Activated T-cell treated with anti-CD3 and anti-CD28 coated beads, Interleukin-2, amount 50 U/mL, for 4 hours (primary cell): ENCODE measurements at regions not wholly inside any gene's neighbourhood (a gene's known extent, or its start where the extent isn't known, plus 50 kb on each side); places are given as distances from the start of the nearest gene placed in this dataset.

Source experiments
- ATAC-seq, 2 donors: fragments of 200-7000 bp; cut with Tn5 transposase; one replicate each; pipeline ENCODE4 v1.10.0; 2021
- DNase-seq: peaks from one replicate; pipeline ENCODE4 v3.0.0-alpha.2; 2020
- H3K27me3 Mint-ChIP-seq: one replicate; pipeline ENCODE4 v1.8.0; 2021; ENCODE audit warnings: low read depth, mixed read lengths
- H3K36me3 Mint-ChIP-seq: one replicate; pipeline ENCODE4 v1.8.0; 2022; ENCODE audit warnings: mixed read lengths; ENCODE audit not compliant: insufficient read depth
- H3K4me1 Mint-ChIP-seq: one replicate; pipeline ENCODE4 v1.8.0; 2021; ENCODE audit warnings: low read depth, mixed read lengths
- H3K4me3 Mint-ChIP-seq: one replicate; pipeline ENCODE4 v1.8.0; 2021; ENCODE audit warnings: mild to moderate bottlenecking, moderate library complexity, mixed read lengths
- H3K9me3 Mint-ChIP-seq: one replicate; pipeline ENCODE4 v1.8.0; 2021; ENCODE audit warnings: mixed read lengths

DNA sequence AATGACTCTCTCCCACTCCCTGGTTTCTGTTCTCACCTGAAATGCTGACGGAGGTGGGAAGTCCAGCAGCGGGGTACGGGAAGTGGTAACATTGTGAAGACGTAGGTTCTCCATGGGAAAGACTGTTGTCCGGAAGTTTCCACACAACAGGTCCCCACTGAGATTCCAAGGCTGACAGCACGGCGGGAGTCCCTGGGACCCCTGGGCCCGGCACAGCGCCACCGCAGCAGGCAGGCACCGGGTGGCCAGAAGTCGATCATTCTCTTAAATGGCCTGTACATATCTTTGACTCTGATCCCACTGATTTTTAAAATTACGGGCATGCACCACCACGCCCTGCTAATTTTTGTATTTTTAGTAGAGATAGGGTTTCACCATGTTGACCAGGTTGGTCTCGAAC, 201.0 kb upstream of the SALL3 start:
- no peak overlapping the region for H3K4me3 Mint-ChIP-seq
- DNase-seq = no peak
- no peak for ATAC-seq
- H3K27me3 Mint-ChIP-seq = no peaks in the 10 kb centered on the region
- no peaks in the 10 kb centered on the region for H3K36me3 Mint-ChIP-seq
- no peaks in the 10 kb centered on the region for H3K9me3 Mint-ChIP-seq
- no peaks in the 10 kb centered on the region for H3K4me1 Mint-ChIP-seq

DNA sequence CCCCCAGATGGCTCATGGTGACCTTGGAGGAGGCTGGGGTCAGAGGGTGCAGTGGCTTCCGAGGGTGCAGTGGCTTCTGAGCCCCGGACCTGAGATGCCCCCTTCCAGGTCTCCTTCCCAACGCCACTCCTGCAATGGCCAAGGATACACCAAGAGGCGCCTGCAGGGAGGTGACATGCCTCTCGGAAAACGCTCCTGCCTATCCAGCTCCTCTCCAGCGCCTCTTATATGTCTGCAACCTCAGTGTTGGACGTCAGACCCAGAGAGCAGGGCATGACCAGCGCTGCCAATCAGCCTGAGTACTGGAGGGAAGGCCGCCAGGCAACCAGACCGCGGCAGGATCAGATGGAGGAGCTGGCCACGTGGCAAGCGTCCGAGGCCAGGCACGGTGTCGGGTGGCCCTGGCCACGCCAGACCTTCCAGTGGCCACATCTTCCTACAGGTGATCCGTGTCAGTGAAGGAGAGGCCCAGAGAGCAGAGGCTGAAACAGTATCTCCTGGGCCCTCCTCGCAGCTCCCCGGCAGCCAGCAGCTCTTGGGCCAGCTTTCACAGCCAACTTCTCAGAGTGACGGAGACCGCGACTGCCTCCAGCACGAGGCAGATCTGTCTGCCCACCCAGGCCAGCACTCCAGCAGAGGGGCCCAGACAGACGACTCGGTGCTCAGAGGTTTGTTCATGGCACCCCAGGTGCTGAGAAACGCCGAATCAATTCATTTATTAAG, 199.5 kb upstream of the SALL3 start:
- ATAC-seq (no peak), DNase-seq (no peak)
- H3K27me3 Mint-ChIP-seq = no peaks in the 10 kb centered on the region
- no peaks in the 10 kb centered on the region for H3K36me3 Mint-ChIP-seq
- no peaks in the 10 kb centered on the region for H3K4me1 Mint-ChIP-seq
- H3K4me3 Mint-ChIP-seq = no peak overlapping the region
- H3K9me3 Mint-ChIP-seq = no peaks in the 10 kb centered on the region

DNA sequence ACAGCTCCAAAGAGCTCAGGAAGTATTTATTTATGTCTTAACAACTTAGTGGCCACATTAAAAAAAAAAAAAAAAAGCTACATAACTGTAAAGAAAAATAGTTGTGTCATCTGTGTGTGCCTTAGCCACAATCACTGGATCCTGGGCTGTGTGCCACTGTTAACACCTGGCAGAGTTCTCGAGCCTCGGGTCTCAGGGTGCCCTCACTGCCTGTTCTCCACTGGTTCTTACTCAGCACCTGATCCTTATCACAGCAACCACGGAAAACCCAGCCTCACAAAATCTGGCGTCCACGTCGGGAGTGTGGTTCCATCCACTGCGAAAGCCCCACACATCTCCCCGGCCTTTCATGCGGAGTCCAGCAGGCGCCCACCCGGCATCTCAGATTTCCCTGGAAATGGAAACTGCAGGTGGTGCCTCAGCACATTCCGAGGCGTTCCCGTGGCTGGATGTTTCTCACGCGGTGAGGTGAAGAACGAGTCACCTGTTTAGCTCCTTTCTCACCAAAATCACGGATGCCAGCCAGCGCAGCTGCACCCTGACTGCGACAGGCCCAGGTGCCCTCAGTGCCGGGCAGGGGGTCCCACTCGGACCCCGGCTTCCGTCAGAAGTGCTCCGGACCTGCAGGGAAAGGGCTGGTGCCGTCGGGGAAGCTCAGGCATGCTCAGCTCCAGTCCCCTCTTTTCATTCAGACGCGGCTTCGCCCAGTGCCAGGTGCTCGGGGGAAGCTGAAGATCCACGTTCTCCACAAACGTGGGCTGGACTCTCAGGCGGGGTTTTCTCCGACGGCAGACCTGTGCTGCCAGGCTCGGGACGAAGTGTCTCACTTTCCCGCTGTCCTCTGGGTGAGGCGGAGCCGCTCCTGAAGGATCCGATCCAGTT, 198.7 kb upstream of the SALL3 start:
- ATAC-seq (no peak), DNase-seq (no peak)
- H3K9me3 Mint-ChIP-seq = no peaks in the 10 kb centered on the region
- no peaks in the 10 kb centered on the region for H3K4me1 Mint-ChIP-seq
- H3K27me3 Mint-ChIP-seq = no peaks in the 10 kb centered on the region
- H3K36me3 Mint-ChIP-seq = no peaks in the 10 kb centered on the region
- H3K4me3 Mint-ChIP-seq = no peak overlapping the region

DNA sequence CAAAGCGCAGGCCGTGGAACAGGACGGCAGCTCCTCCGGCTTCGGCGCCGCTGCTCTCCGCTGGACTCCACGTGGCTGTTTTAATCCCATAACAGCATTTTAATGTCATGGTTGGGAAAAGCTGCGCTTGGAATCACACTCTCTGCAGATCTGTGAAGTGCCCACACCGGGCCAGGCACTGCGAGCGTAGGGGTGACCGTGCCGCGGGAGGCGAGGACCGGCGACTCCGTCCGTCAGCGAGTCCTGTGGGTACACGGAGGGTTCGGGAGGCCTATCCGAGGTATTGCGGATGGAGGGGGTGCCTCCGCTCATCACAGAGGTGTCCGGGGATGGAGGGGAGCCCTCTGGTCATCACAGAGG, 198.0 kb upstream of the SALL3 start:
- Mint-ChIP-seq H3K9me3 (no peaks in the 10 kb centered on the region), H3K36me3 (no peaks in the 10 kb centered on the region), H3K4me1 (no peaks in the 10 kb centered on the region), H3K4me3 (no peak overlapping the region), H3K27me3 (no peaks in the 10 kb centered on the region)
- DNase-seq (no peak), ATAC-seq (no peak)

DNA sequence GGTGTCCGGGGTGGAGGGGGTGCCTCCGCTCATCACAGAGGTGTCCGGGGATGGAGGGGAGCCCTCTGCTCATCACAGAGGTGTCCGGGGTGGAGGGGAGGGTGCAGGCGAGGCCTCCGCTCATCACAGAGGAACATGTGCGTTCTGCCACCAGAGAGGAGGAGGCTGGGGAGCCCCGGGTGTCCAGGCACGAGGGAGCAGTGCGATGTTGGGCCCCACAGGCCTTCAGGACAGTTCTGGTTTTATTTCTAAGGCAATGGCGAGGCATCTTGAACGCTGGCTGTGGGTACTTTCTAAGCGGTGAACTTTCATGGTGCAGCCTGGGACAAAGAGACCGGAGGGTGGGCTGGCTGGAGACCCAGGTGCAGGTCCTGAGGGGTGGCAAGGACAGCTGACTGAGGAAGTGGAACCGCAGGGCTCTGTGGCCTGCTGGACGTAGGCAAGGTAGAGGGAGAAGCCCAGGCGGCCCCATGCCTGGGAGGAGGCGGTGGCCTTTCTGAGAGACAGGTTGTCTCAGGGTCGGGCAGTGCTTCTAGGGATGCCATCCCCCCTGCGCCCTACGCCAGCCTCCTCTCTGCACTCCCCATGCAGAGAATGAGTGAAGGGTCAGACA, 196.6 kb upstream of the SALL3 start:
- Mint-ChIP-seq H3K36me3 (no peaks in the 10 kb centered on the region), H3K4me3 (no peak overlapping the region), H3K4me1 (no peaks in the 10 kb centered on the region), H3K9me3 (no peaks in the 10 kb centered on the region), H3K27me3 (no peaks in the 10 kb centered on the region)
- DNase-seq (no peak), ATAC-seq (no peak)

DNA sequence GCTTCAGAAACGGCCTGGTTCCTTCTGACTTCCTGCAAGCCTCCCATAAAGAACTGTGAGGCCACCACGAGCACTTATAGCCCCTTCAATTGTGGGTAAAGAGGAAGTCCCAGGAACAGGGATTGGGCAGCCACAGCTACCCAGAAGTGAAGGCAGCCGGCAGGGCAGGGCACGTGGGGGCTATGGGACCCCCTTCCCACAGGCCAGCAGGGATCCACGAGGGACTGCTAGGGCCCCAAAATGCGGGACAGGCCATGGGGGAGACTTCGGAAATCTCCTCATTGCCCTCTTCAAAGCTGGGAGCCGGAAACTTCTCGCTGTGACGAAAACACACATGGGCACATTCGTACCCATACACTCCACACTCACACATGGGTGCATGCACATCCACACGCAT, 196.1 kb upstream of the SALL3 start:
- no peak for ATAC-seq
- Mint-ChIP-seq H3K4me3 (no peak overlapping the region), H3K9me3 (no peaks in the 10 kb centered on the region), H3K27me3 (no peaks in the 10 kb centered on the region), H3K36me3 (no peaks in the 10 kb centered on the region), H3K4me1 (no peaks in the 10 kb centered on the region)
- DNase-seq = no peak

DNA sequence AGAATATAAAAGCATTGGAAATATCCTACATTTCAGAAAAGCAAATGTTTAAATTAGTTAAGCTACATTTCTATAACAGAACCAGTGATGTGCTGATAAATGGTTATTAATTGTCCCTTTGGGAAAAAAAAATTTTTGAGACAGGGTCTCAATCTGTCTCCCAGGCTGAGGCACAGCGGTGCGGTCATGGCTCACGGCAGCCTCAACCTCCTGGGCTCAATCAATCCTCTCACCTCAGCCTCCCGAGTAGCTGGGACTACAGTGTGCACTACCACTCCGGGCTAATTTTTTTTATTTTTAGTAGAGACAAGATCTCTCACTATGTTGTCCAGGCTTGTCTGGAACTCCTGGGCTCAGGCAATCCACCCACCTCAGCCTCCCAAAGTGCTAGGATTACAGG, 194.8 kb upstream of the SALL3 start:
- Mint-ChIP-seq H3K4me1 (no peaks in the 10 kb centered on the region), H3K9me3 (no peaks in the 10 kb centered on the region)

DNA sequence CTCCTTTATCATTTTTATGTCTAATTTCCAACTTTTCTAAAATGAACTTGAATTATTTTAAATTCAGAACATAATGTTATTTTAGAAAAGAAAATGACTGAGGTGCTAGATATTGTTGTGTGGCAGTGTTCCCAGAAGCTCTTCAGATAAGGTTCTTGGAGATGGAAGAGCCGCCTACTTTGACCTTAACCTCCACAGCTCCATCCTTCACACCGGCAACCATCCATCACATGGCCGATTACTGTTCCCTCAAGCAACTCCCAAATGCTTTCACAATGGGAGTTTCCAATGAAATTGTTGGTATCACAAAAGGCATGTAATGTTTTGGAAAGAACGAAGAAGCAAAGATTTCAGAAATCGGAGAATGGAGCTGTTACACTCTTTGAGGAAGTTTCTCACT, 193.9 kb upstream of the SALL3 start:
- DNase-seq = no peak
- Mint-ChIP-seq H3K4me1 (no peaks in the 10 kb centered on the region), H3K36me3 (no peaks in the 10 kb centered on the region), H3K9me3 (no peaks in the 10 kb centered on the region), H3K27me3 (no peaks in the 10 kb centered on the region), H3K4me3 (no peak overlapping the region)
- no peak for ATAC-seq

More for the DNA sequence above, 194.8 kb upstream of the SALL3 start:
- no peak overlapping the region for H3K4me3 Mint-ChIP-seq
- DNase-seq = no peak
- no peaks in the 10 kb centered on the region for H3K36me3 Mint-ChIP-seq
- ATAC-seq = no peak
- H3K27me3 Mint-ChIP-seq = no peaks in the 10 kb centered on the region

DNA sequence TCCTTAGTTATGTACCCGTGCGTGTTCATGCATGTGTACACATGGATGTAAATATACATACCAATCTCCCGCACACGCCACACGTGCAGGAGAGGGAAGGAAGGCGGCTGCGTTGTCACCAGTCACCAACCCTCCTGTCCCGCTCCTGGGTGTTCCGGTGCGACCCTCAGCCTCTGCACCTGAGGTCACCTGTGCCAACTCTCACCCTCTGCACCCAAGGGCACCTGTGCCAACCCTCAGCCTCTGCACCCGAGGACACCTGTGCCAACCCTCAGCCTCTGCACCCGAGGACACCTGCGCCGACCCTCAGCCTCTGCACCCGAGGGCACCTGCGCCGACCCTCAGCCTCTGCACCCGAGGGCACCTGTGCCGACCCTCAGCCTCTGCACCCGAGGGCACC, 192.8 kb upstream of the SALL3 start:
- Mint-ChIP-seq H3K27me3 (no peaks in the 10 kb centered on the region), H3K4me1 (no peaks in the 10 kb centered on the region), H3K36me3 (no peaks in the 10 kb centered on the region), H3K4me3 (no peak overlapping the region), H3K9me3 (no peaks in the 10 kb centered on the region)
- DNase-seq (no peak), ATAC-seq (no peak)

DNA sequence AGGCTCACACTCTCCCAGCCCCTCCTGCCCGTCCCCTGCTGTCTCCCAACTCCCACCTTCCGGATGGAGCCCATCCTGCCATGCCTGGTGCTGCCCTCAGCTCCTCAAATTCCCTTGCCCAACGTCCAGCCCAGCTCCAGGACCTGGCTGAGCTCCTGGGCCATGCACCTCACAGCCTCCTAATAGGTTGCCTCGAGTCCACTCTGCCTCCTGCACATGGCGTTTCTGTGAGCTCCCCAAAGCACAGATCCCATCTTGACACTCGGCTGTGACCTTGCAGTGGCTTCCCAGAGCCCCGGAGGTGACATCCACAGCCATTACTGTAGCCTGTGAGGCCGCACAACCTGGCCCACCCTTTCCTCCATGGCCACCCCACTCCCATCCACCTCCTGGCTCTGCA, 191.9 kb upstream of the SALL3 start:
- Mint-ChIP-seq H3K4me3 (no peak overlapping the region), H3K27me3 (no peaks in the 10 kb centered on the region)

DNA sequence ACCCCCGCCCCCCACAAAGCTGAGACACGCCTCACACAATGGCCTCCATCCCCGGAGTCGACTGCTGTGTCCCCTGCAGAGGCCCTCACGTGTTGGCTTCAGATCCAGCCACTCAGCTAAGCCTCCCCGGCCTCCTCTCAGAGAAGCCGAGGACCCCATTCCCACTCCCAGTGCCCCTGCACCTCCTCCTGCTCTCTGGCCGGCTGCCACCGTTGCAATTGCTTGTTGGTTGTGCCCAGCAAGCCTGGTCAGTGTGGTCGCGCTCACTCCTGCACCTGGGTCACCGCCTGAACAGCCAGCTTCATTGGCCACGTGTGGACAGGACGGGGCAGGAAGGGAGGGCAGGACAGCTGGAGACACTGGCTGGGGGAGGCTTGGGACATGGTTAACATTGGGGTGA, 191.5 kb upstream of the SALL3 start:
- Mint-ChIP-seq H3K27me3 (no peaks in the 10 kb centered on the region), H3K4me3 (no peak overlapping the region), H3K36me3 (no peaks in the 10 kb centered on the region), H3K9me3 (no peaks in the 10 kb centered on the region), H3K4me1 (no peaks in the 10 kb centered on the region)
- DNase-seq (no peak), ATAC-seq (no peak)

More for the DNA sequence above, 191.9 kb upstream of the SALL3 start:
- no peaks in the 10 kb centered on the region for H3K4me1 Mint-ChIP-seq
- DNase-seq (no peak), ATAC-seq (no peak)
- no peaks in the 10 kb centered on the region for H3K9me3 Mint-ChIP-seq
- H3K36me3 Mint-ChIP-seq = no peaks in the 10 kb centered on the region

DNA sequence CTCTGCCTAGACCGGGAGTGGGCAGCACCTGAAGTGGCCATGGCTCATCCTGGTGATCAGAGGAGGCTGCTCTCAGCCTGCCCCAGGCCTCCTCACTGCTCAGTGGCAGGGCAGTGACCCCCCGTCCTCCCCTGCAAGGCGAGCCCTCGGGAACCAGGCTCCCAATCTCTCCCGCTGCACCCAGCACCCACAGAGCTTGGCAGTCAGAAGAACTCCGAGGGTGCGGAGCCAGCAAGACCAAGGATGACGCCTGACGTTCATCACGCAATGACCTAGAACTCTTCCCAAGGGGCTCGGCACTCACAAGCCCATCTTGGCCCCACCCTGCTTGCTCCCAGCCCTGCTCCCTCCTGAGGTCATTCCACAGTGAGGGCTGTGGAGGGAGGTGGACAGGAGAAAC, 189.8 kb upstream of the SALL3 start:
- DNase-seq = no peak
- Mint-ChIP-seq H3K27me3 (no peaks in the 10 kb centered on the region), H3K9me3 (no peaks in the 10 kb centered on the region), H3K4me3 (no peak overlapping the region), H3K36me3 (no peaks in the 10 kb centered on the region), H3K4me1 (no peaks in the 10 kb centered on the region)
- no peak for ATAC-seq

DNA sequence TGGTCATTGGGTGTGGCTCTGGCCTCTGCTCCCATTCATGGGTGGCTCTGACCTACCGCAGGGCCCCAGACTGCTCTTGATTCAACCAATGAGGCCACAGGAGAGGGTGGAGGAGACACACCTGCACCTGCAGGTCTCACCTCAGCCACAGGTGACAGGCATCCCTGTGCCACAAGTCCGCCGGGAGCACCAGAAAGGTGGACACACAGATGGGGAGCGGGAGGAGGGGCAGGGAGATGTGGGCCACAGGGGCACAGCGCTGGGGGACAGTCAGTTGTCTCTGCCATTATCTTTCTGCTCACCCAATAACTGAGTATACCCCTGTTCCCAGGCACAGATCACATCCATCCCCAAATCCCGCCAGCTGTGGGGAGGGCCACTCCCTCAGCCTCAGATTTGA, 189.1 kb upstream of the SALL3 start:
- Mint-ChIP-seq H3K27me3 (no peaks in the 10 kb centered on the region), H3K9me3 (no peaks in the 10 kb centered on the region), H3K36me3 (no peaks in the 10 kb centered on the region), H3K4me1 (no peaks in the 10 kb centered on the region), H3K4me3 (no peak overlapping the region)
- ATAC-seq (no peak), DNase-seq (no peak)

DNA sequence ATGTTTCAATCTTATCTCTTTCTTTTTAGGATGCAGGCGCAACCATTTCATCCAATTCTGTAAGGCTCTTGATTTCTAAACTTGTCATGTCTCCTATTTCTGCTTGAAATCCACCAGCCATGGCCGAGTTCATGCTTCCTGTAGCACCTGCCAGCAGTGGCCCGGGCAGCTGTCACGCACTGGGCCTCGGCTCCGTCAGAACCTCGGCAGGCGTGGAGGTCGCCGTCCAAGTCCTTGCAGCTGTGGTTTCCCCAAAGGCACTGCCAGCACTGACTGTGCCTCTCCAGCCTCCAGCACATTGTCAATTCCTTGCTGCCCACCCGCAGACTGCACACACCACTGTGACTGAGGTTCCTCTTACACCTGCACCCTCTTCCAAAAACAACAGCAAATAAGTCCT, 188.7 kb upstream of the SALL3 start:
- no peaks in the 10 kb centered on the region for H3K36me3 Mint-ChIP-seq
- DNase-seq = no peak
- no peak overlapping the region for H3K4me3 Mint-ChIP-seq
- no peaks in the 10 kb centered on the region for H3K27me3 Mint-ChIP-seq
- H3K4me1 Mint-ChIP-seq = no peaks in the 10 kb centered on the region
- no peaks in the 10 kb centered on the region for H3K9me3 Mint-ChIP-seq
- ATAC-seq = no peak

DNA sequence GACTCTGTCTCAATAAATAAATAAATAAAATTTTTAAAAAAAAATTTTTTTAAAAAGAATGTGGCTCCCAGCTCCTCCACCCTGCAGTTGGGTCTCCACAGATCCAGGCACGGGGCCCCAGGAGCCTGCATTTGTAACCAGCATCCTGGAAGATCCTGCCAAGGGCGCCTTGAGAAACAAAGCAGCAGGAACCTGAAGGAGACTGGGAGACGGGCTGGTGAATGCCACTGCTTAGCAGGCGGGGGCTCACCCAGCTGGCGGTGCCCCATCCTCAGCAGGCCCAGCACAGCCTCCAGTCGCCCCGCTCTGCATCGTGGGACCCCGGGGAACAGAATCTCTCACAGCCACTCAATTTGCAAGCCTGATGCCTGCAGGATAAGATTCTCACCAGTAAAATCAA, 187.5 kb upstream of the SALL3 start:
- Mint-ChIP-seq H3K27me3 (no peaks in the 10 kb centered on the region), H3K4me1 (no peaks in the 10 kb centered on the region), H3K9me3 (peaks cover 4% of the 10 kb centered on the region), H3K36me3 (no peaks in the 10 kb centered on the region), H3K4me3 (no peak overlapping the region)
- DNase-seq (no peak), ATAC-seq (no peak)
